Activated CD4-positive, alpha-beta T cell treated with anti-CD3 and anti-CD28 coated beads, Interleukin-2, amount 50 U/mL, for 16 hours (primary cell): ENCODE measurements at regions not wholly inside any gene's neighbourhood (a gene's known extent, or its start where the extent isn't known, plus 50 kb on each side); places are given as distances from the start of the nearest gene placed in this dataset.

Experiments
- DNase-seq: peaks from one replicate; pipeline ENCODE4 v3.0.0-alpha.2; 2020

GRCh38 chr1:79693441-79694114, 687.0 kb upstream of the ADGRL4 start:
- no peak for DNase-seq

- no peak for DNase-seq
Observed at GRCh38 chr1:79692519-79692918, 686.0 kb upstream of the ADGRL4 start.

- no peak for DNase-seq
Observed at GRCh38 chr1:79688932-79689331, 682.4 kb upstream of the ADGRL4 start.

GRCh38 chr1:79683420-79683819, 676.9 kb upstream of the ADGRL4 start:
- no peak for DNase-seq

- DNase-seq, result no peak
Observed at GRCh38 chr1:79682478-79682877, 675.9 kb upstream of the ADGRL4 start.

- no peak for DNase-seq
Observed at GRCh38 chr1:79681382-79681781, 674.9 kb upstream of the ADGRL4 start.

- no peak for DNase-seq
Observed at GRCh38 chr1:79679916-79680315, 673.4 kb upstream of the ADGRL4 start.

GRCh38 chr1:79667848-79668696, 661.5 kb upstream of the ADGRL4 start:
- no peak for DNase-seq

GRCh38 chr1:79667166-79667565, 660.6 kb upstream of the ADGRL4 start:
- no peak for DNase-seq

- no peak for DNase-seq
Observed at GRCh38 chr1:79663916-79664315, 657.4 kb upstream of the ADGRL4 start.

GRCh38 chr1:79662596-79662995, 656.1 kb upstream of the ADGRL4 start:
- no peak for DNase-seq

GRCh38 chr1:79660129-79660528, 653.6 kb upstream of the ADGRL4 start:
- no peak for DNase-seq

GRCh38 chr1:79657951-79658658, 651.6 kb upstream of the ADGRL4 start:
- DNase-seq, result no peak

- no peak for DNase-seq
Observed at GRCh38 chr1:79655876-79656275, 649.3 kb upstream of the ADGRL4 start.

GRCh38 chr1:79652426-79652825, 645.9 kb upstream of the ADGRL4 start:
- no peak for DNase-seq

GRCh38 chr1:79648126-79648525, 641.6 kb upstream of the ADGRL4 start:
- no peak for DNase-seq

- DNase-seq, result no peak
Observed at GRCh38 chr1:79646880-79647279, 640.4 kb upstream of the ADGRL4 start.

GRCh38 chr1:79638382-79638781, 631.9 kb upstream of the ADGRL4 start:
- no peak for DNase-seq

GRCh38 chr1:79633456-79633855, 626.9 kb upstream of the ADGRL4 start:
- DNase-seq, result no peak

- no peak for DNase-seq
Observed at GRCh38 chr1:79629414-79629813, 622.9 kb upstream of the ADGRL4 start.

GRCh38 chr1:79617777-79618176, 611.2 kb upstream of the ADGRL4 start:
- DNase-seq, result no peak

GRCh38 chr1:79614762-79615161, 608.2 kb upstream of the ADGRL4 start:
- no peak for DNase-seq

- DNase-seq, result no peak
Observed at GRCh38 chr1:79614106-79614505, 607.6 kb upstream of the ADGRL4 start.

GRCh38 chr1:79613046-79613445, 606.5 kb upstream of the ADGRL4 start:
- no peak for DNase-seq
